ENCODE measurements at regions not wholly inside any gene's neighbourhood (a gene's known extent, or its start where the extent isn't known, plus 50 kb on each side); places are given as distances from the start of the nearest gene placed in this dataset.

- TF ChIP-seq CTCF (IDR thresholded peaks at IDR 0.05) = no peak
- Mint-ChIP-seq H3K4me1 (no peaks in the 10 kb centered on the region), H3K36me3 (no peaks in the 10 kb centered on the region), H3K4me3 (no peak overlapping the region), H3K27ac (no peak overlapping the region), H3K9me3 (peaks cover 0 to 5% (median 3%) of the 10 kb centered on the region in 7 donors), H3K27me3 (ENCODE audit: low read depth in 3 of 3) (peaks cover 0 to 6% (median 2%) of the 10 kb centered on the region in 3 donors)
- no peaks in the 10 kb centered on the region for H3K4me1 ChIP-seq (ENCODE audit: control insufficient read depth in 1 of 2, insufficient read depth in 2 of 2, low read length in 2 of 2)
- H3K27ac ChIP-seq (ENCODE audit: low read depth in 1 of 2, low read length in 2 of 2) = no peak overlapping the region
- intact Hi-C loops (cut with micrococcal nuclease) = no loop called here
- H2AFZ ChIP-seq (ENCODE audit: insufficient read depth, low read depth, low read length, poor library complexity, severe bottlenecking) = no peak overlapping the region
- H3K4me2 ChIP-seq (replicated peaks; ENCODE audit: extremely low read depth, low read length, poor library complexity, severe bottlenecking) = no peak overlapping the region
- no peaks in the 10 kb centered on the region for H4K20me1 ChIP-seq (ENCODE audit: insufficient read depth, low read length)
- no peaks in the 10 kb centered on the region for H3K36me3 ChIP-seq (replicated peaks in 1 of 2; ENCODE audit: control insufficient read depth in 1 of 2, insufficient read depth in 2 of 2, low read length in 2 of 2)
- DNase-seq = no peak
- no peaks in the 10 kb centered on the region for H3K79me2 ChIP-seq (ENCODE audit: insufficient read depth, low read length)
- H3K27me3 ChIP-seq (ENCODE audit: control insufficient read depth in 2 of 2, insufficient read depth in 2 of 2, low read length in 2 of 2) = no peaks in the 10 kb centered on the region
- no peaks in the 10 kb centered on the region for H3K9me3 ChIP-seq (replicated peaks in 1 of 2; ENCODE audit: control insufficient read depth in 1 of 2, insufficient read depth in 1 of 2, low read length in 2 of 2)
- WGBS (ENCODE audit: insufficient coverage) = no CpG with 5 or more reads among the region's 2 CpGs
- no peak overlapping the region for H3K4me3 ChIP-seq (replicated peaks in 1 of 3; ENCODE audit: low read depth in 2 of 3, low read length in 3 of 3)
- H3K9ac ChIP-seq (ENCODE audit: insufficient read depth, low read length, poor library complexity, severe bottlenecking) = no peak overlapping the region
Measured at GRCh38 chr10:43772171-43772570, 123.5 kb upstream of the ZNF32 start.

- Mint-ChIP-seq H3K27me3 (ENCODE audit: low read depth in 3 of 3) (peaks cover 0 to 6% (median 1%) of the 10 kb centered on the region in 3 donors), H3K4me3 (no peak overlapping the region), H3K4me1 (no peaks in the 10 kb centered on the region), H3K27ac (no peak overlapping the region), H3K36me3 (no peaks in the 10 kb centered on the region), H3K9me3 (peaks cover 0 to 7% (median 3%) of the 10 kb centered on the region in 7 donors)
- no peak overlapping the region for H2AFZ ChIP-seq (ENCODE audit: insufficient read depth, low read depth, low read length, poor library complexity, severe bottlenecking)
- no peak for TF ChIP-seq CTCF (IDR thresholded peaks at IDR 0.05)
- no peaks in the 10 kb centered on the region for H3K79me2 ChIP-seq (ENCODE audit: insufficient read depth, low read length)
- DNase-seq = no peak
- no peaks in the 10 kb centered on the region for H4K20me1 ChIP-seq (ENCODE audit: insufficient read depth, low read length)
- H3K9me3 ChIP-seq (replicated peaks in 1 of 2; ENCODE audit: control insufficient read depth in 1 of 2, insufficient read depth in 1 of 2, low read length in 2 of 2) = no peaks in the 10 kb centered on the region
- no peak overlapping the region for H3K4me2 ChIP-seq (replicated peaks; ENCODE audit: extremely low read depth, low read length, poor library complexity, severe bottlenecking)
- H3K27ac ChIP-seq (ENCODE audit: low read depth in 1 of 2, low read length in 2 of 2) = no peak overlapping the region
- WGBS (ENCODE audit: insufficient coverage) = no CpG with 5 or more reads among the region's 2 CpGs
- intact Hi-C loops (cut with micrococcal nuclease) = no loop called here
- no peak overlapping the region for H3K4me3 ChIP-seq (replicated peaks in 1 of 3; ENCODE audit: low read depth in 2 of 3, low read length in 3 of 3)
- no peaks in the 10 kb centered on the region for H3K27me3 ChIP-seq (ENCODE audit: control insufficient read depth in 2 of 2, insufficient read depth in 2 of 2, low read length in 2 of 2)
- H3K4me1 ChIP-seq (ENCODE audit: control insufficient read depth in 1 of 2, insufficient read depth in 2 of 2, low read length in 2 of 2) = no peaks in the 10 kb centered on the region
- no peak overlapping the region for H3K9ac ChIP-seq (ENCODE audit: insufficient read depth, low read length, poor library complexity, severe bottlenecking)
- no peaks in the 10 kb centered on the region for H3K36me3 ChIP-seq (replicated peaks in 1 of 2; ENCODE audit: control insufficient read depth in 1 of 2, insufficient read depth in 2 of 2, low read length in 2 of 2)
Measured at GRCh38 chr10:43771675-43772074, 123.0 kb upstream of the ZNF32 start.
